ENCODE measurements at regions not wholly inside any gene's neighbourhood (a gene's known extent, or its start where the extent isn't known, plus 50 kb on each side); places are given as distances from the start of the nearest gene placed in this dataset.

DNA sequence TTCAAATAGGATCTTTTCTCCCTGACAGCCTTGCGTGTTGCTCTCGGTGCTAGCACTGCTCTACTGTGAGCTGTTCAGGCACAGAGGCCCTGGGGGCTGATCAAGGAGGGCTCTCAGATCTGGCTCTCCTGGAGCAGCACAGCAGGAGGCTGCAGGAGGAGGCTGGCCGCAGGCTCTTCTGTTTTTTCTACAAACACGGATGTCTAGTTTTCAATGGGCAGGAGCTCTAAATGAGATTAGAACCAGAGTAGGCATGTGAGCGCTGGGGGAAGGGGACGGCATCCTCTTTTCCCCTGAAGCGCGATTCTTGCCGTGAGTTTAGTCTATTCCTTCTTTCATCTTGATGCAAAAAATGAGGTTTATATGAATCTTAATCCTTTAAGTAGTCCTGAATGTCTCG, 61.7 kb upstream of the IRX4 start:
- Histone ChIP-seq H3K9me3 (no peaks in the 10 kb centered on the region), H3K4me3 (no peak overlapping the region), H3K27me3 (no peaks in the 10 kb centered on the region), H3K36me3 (no peaks in the 10 kb centered on the region), H3K27ac (no peak overlapping the region), H3K4me1 (peaks cover 17% of the 10 kb centered on the region)
- TF ChIP-seq POLR2A (IDR thresholded peaks at IDR 0.05) (no peak), EP300 (IDR thresholded peaks at IDR 0.05) (no peak), POLR2AphosphoS5 (IDR thresholded peaks at IDR 0.05) (no peak)
- TF ChIP-seq, protein P1, sequence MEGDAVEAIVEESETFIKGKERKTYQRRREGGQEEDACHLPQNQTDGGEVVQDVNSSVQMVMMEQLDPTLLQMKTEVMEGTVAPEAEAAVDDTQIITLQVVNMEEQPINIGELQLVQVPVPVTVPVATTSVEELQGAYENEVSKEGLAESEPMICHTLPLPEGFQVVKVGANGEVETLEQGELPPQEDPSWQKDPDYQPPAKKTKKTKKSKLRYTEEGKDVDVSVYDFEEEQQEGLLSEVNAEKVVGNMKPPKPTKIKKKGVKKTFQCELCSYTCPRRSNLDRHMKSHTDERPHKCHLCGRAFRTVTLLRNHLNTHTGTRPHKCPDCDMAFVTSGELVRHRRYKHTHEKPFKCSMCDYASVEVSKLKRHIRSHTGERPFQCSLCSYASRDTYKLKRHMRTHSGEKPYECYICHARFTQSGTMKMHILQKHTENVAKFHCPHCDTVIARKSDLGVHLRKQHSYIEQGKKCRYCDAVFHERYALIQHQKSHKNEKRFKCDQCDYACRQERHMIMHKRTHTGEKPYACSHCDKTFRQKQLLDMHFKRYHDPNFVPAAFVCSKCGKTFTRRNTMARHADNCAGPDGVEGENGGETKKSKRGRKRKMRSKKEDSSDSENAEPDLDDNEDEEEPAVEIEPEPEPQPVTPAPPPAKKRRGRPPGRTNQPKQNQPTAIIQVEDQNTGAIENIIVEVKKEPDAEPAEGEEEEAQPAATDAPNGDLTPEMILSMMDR (IDR thresholded peaks at IDR 0.05): no peak
- no peak for DNase-seq (ENCODE audit: low spot score in 2 of 2)
- 85% methylated on average over 10 of the region's 10 CpGs for WGBS

GRCh38 chr5:1943481-1943880, 60.8 kb upstream of the IRX4 start:
- no peak for TF ChIP-seq EP300 (IDR thresholded peaks at IDR 0.05)
- TF ChIP-seq, protein P1 (IDR thresholded peaks at IDR 0.05): no peak
- no peak for TF ChIP-seq POLR2AphosphoS5 (IDR thresholded peaks at IDR 0.05)
- TF ChIP-seq POLR2A (IDR thresholded peaks at IDR 0.05): no peak
- Histone ChIP-seq H3K4me3 (no peak overlapping the region), H3K4me1 (peaks cover 10% of the 10 kb centered on the region), H3K9me3 (no peaks in the 10 kb centered on the region), H3K27me3 (no peaks in the 10 kb centered on the region), H3K36me3 (no peaks in the 10 kb centered on the region), H3K27ac (no peak overlapping the region)
- DNase-seq (ENCODE audit: low spot score in 2 of 2): no peak
- WGBS: 40% methylated on average over 11 of the region's 11 CpGs

- Histone ChIP-seq H3K4me3 (no peak overlapping the region), H3K27me3 (no peaks in the 10 kb centered on the region), H3K4me1 (peaks cover 3% of the 10 kb centered on the region), H3K36me3 (no peaks in the 10 kb centered on the region), H3K9me3 (no peaks in the 10 kb centered on the region), H3K27ac (no peak overlapping the region)
- no peak for DNase-seq (ENCODE audit: low spot score in 2 of 2)
- WGBS: 97% methylated on average over 5 of the region's 5 CpGs
- TF ChIP-seq POLR2AphosphoS5 (IDR thresholded peaks at IDR 0.05) (no peak), EP300 (IDR thresholded peaks at IDR 0.05) (no peak), POLR2A (IDR thresholded peaks at IDR 0.05) (no peak)
- TF ChIP-seq, protein P1 (IDR thresholded peaks at IDR 0.05): no peak
Observed at GRCh38 chr5:1942630-1943029, 59.9 kb upstream of the IRX4 start.

DNA sequence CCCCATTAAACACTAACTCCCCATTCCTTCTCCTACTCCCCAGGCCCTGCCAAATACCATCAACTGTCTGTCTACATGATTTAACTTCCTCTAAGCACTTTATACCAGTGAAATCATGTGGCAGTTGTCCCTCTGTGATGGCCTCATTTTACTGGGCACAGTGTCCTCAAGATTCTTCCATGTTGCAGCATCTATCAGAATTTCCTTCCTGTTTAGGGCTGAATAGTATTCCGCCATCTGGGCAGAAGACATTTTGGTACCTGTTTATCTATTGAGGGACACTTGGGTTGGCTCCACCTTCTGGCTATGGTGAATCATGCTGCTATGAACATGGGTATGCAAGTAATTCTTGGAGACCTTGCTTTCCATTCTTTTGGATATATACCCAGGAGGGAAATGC, 59.4 kb upstream of the IRX4 start:
- DNase-seq (ENCODE audit: low spot score in 2 of 2): no peak
- Histone ChIP-seq H3K27ac (no peak overlapping the region), H3K27me3 (no peaks in the 10 kb centered on the region), H3K9me3 (no peaks in the 10 kb centered on the region), H3K36me3 (no peaks in the 10 kb centered on the region), H3K4me3 (no peak overlapping the region), H3K4me1 (no peaks in the 10 kb centered on the region)
- 94% methylated on average over 1 of the region's 1 CpG for WGBS
- TF ChIP-seq POLR2A (IDR thresholded peaks at IDR 0.05): no peak
- TF ChIP-seq EP300 (IDR thresholded peaks at IDR 0.05): no peak
- TF ChIP-seq, protein P1 (IDR thresholded peaks at IDR 0.05): no peak
- no peak for TF ChIP-seq POLR2AphosphoS5 (IDR thresholded peaks at IDR 0.05)

- no peak overlapping the region for H3K27ac ChIP-seq
- H3K4me3 ChIP-seq: no peak overlapping the region
- WGBS: 86% methylated on average over 6 of the region's 6 CpGs
- no peaks in the 10 kb centered on the region for H3K27me3 ChIP-seq
- TF ChIP-seq POLR2AphosphoS5 (IDR thresholded peaks at IDR 0.05) (no peak), POLR2A (IDR thresholded peaks at IDR 0.05) (no peak), EP300 (IDR thresholded peaks at IDR 0.05) (no peak)
- TF ChIP-seq, protein P1 (IDR thresholded peaks at IDR 0.05): no peak
- DNase-seq (ENCODE audit: low spot score in 2 of 2): no peak
- no peaks in the 10 kb centered on the region for H3K4me1 ChIP-seq
- no peaks in the 10 kb centered on the region for H3K36me3 ChIP-seq
- no peaks in the 10 kb centered on the region for H3K9me3 ChIP-seq
Observed at GRCh38 chr5:1939256-1939655, 56.5 kb upstream of the IRX4 start.

Data from suprapubic skin (tissue), 4 donors.